NCI-H1694 treated with DMSO at 0.1 percent for 48 hours (cell line): ENCODE measurements at regions not wholly inside any gene's neighbourhood (a gene's known extent, or its start where the extent isn't known, plus 50 kb on each side); places are given as distances from the start of the nearest gene placed in this dataset.

Experiments
- DNase-seq: peaks from one replicate; lab custom pipeline; 2025; lab: John Stamatoyannopoulos, UW

DNA sequence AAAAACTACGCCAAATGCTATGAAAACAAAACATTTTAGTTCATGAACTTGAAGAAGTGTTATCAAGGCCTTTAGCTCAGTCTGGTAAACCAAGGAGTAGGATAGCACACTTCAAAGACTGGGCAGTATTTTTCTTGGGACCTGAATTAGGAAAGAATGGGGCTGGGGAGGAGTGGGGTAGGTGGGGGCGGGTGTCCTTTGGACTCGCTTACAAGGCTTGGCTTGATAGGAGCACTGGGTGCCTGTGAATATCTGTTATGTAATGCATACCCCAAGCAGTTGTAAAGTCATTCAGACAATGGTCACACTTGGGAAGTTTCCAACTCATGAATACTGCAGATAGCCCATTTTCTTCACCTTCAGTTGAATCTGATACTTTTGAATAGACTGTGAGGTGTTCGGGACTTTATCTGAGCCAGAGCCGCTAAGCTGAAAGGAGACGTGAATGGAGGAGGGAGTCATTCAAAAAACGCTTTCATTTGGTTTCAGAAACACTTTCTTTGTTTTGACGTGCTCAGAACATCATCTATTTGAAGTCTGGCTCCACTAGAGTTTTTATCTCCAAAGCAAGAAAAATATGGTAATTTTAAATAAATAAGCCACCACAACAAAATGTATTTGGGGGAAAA, 70.1 kb upstream of the FAM204A start:
- no peak for DNase-seq

DNA sequence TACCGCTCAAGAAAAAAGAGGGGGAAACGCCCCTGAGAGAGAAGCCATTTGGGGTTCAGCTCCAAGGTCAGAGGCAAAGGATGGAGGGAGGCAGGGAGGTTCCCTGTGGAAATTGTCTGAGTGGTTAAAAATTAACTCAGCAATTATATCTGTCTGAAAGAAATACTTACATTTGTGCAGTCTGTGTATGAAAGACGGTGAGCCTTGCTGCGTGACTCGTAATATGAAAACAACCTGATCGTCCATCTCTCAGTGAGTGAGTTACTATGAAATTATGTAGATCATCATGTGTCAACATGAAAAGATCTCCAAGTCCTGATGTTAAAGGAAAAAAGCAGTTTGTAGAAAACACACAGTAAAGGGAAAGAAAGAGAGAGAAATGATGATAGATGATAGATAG, 67.2 kb upstream of the FAM204A start:
- no peak for DNase-seq

DNA sequence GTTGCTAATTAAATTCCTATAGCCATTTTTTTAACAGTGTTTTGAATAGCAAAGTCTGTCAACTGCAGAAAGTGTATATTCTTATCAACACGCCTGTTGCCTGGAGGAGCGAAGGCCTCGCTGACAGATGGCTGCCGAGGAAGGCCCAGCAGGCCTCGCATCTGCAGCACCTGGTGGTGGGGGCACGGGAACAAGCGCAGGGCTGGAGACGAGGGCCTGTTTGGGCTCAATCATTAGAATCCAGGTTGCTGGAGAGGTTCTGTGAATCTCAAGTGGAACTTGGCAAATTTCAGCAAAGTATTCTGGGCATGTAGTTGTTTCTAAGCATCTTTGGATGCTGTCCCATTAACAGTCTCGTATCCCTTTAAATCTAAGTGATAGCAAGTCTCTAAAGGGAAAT, 66.1 kb upstream of the FAM204A start:
- peak; percentile 36 for DNase-seq

DNA sequence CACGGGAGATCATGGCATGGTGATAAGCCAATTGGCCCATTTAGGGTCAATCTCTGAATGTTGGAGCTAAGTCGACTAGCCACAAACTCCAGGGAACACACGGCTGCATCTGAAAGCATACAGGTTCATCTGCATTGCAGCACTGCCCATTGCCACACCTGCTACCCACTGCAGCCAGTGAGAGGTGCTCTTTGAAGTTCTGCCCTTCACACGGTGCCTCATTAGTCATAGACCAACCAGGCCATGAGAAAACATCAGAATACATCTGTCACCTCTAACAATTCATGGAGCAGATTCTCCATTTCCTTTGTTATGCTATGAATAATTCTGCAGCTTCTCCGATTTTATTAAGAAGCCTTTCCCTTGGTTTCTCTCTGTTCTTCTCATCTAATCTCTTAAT, 65.7 kb upstream of the FAM204A start:
- peak; percentile 47 for DNase-seq

DNA sequence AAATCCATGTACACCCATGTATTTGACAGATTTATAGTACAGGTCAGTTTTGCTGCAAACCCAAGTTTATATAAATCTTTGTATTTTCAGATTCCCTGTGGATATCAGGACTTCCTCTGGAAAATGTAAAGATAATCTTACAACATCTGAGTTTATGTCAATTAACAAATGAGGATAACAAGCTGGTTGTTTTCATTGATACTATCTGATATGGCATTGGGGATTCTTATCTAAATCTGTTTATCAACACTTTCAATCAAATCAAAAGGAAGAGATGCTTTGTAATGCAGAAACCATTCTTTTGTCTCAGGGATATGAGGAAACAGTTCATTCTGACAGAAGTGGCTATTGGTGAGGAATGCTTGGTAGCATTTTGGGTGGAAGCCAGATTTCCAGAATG, 64.9 kb upstream of the FAM204A start:
- DNase-seq = no peak

DNA sequence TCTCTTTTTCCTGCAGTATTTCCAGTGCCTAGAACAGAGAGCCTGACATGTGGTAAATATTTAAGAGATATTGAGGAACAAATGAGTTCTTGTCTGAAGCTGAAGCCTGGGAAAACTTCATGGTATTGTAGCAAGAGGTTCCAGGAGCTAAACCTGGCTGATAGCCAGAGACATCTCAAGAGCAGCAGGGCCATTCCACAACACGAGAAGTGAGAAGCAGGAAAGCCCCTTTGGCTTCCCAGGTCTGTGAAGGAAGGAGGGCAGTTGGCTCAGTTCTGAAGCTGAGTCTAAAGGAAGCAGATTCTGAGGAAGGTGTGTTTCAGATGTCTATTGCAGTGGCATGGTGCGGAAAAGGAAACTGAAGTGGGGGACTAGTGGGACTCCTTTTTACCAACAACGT, 63.8 kb upstream of the FAM204A start:
- DNase-seq = no peak

DNA sequence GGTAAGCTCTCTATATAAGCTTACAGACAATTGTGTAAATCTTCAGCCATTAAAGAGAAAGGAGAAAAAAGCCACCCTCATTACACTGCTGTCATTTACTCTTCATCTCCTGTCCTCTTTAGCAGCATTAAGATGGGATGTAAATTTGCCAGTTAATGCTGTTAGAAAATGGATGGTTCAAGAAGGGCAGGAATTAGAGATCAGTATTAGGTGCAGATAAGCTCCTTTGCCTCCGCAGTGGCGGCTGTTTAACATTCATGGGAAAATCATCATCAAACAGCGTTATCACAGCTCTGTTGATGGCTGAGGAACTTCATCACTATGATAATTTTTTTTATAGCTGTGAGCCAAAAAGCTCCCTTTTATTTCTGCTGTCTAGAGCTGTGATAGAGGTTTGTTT, 61.8 kb upstream of the FAM204A start:
- no peak for DNase-seq

DNA sequence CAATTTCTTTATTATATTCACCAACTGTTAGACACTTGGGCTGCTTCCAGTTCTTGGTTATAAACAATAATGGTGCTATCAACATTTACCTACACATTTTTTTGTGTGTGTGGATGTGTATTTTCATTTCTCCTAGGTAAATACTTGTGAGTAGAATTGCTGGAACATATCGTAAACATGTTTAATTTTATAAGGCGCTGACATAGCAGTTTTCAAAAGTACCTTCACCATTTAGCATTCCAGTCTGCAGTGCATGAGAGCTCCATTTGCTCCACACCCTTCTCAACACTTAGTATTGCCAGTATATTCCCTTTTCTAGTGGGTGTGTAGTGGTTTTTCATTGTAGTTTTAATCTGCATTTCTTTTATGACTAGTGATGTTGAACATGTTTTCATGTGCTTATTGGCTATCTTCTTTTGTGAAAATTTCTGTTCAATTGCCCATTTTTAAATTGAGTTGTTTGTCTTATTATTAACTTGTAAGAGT, 59.6 kb upstream of the FAM204A start:
- DNase-seq = no peak

DNA sequence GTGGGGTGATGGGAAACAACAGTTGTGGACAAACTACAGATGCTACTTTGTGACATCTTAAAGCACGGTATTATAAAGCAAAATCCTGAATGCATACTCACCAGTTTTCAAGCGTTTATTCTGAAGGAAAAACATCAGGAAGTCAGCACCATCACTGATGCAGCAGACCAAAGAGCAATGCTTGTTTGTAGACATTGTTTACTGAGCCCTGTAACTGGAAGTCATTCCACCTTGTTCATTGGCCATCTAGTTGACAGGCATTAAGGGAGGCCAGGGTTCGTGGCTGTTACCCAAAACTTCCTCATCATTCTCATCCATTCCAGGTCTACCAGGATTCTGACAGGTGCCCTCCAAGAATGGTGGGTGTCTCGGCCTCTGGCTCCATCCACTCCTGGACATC, 55.3 kb upstream of the FAM204A start:
- no peak for DNase-seq

DNA sequence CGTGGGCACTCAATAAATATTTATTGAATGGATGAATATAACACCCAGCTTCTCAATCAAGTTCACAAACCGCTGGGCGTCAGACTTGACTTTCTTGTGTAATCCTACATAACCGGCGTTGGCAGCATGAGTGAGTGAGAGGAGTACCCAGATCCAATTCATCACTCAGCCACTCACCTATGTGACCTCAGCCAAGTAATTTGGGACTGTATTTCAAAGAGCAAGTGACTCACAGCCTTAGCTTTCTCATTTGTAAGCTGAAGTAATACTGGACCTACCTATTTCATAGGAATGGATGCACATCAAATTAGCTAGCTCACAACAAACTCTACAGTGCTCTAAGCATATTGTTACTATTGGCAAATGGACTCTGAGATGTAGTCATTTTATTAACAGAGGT, 53.8 kb upstream of the FAM204A start:
- DNase-seq = no peak

DNA sequence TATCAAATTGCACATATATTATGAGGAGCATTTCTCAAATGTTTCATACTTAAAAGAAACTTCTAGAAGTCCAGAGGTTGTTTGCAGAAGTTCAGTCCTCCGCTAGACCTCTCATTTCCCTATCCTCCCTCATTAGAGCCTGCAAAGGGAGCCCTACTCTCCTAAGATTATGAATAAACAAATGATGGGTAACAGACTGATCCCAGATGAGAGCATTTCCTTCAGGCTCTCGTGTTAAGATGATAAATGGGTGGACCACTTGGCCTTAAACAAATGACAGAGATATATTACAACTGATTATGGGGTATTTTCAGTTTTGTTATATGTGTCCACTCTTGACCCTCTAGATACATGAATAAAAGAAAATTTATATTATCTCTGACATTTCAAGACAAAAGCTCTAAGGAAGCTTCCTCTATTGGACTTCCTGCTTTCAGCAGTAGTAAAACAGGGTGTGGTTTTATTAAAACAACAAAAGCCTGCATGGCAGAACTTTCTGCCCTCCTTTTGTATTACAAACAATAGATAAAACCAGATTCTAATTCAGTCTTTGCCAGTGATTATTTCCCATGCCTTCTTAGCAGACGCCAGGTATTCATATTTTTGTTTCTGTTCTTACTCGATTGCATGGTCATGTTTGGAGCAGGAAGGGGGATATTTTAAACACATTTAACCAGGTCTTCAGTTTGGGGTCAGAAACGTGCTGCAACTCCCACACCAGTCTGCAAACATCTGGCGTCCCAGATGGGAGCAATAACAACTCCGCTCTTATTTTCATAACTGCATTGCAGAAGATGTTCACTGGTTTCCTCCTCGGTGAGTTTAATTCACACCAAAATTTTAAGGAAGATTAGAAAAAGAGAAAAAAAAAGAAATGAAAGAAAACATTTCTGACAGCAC, 52.4 kb upstream of the FAM204A start:
- peak; percentile 18 for DNase-seq

DNA sequence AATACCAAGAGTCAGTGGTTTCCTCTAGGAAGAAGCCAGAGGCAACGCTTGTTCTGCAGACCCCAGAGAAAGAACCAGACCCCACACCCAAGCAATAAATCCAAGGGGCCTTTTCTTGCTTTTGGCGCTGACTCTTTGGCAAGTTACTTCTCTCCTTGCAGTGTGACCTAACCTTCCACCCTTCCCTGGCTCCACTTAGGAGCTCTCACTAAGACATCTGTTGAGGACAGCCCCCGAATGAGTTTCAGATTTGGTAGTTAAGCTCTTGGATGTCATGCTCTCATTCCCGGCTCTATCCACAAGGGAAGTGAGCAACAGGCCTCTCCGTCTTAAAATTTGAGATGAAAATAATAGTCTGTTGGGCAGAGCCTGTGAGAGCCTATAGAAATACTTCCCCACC, 50.6 kb upstream of the FAM204A start:
- DNase-seq = no peak
